IMR-90 (cell line): ENCODE measurements at regions not wholly inside any gene's neighbourhood (a gene's known extent, or its start where the extent isn't known, plus 50 kb on each side); places are given as distances from the start of the nearest gene placed in this dataset.

Source experiments
- ATAC-seq: fragments of 200-7000 bp; cut with Tn5 transposase; 2 replicates; pipeline ENCODE4 v1.9.1; 2020; ENCODE audit warnings: low read depth, mild to moderate bottlenecking, moderate library complexity
- BruUV-seq: library from RNA; stranded (reverse); fragments of 400-500 nt; replicated peaks from 2 replicates; lab custom pipeline; 2021; lab: Mats Ljungman, UMichigan
- CTCF ChIA-PET: fragments of 300-600 bp; formaldehyde crosslinking; extraction: SDS; loops from one replicate; lab custom pipeline; 2021; ENCODE audit warnings: antibody characterized with exemption; lab: Yijun Ruan, JAX
- POLR2A ChIA-PET: fragments of 300-600 bp; sonication (Branson Sonifier 250); formaldehyde crosslinking; loops from one replicate; lab custom pipeline; 2022; ENCODE audit warnings: antibody characterized with exemption; ENCODE audit not compliant: unreplicated experiment; lab: Charles Lee
- DNase-seq: peaks from one replicate; pipeline ENCODE4 v3.0.0; 2013
- H2AFZ ChIP-seq: replicated peaks from 2 replicates; pipeline ENCODE3; 2013; ENCODE audit warnings: low read length, mild to moderate bottlenecking; ENCODE audit not compliant: poor library complexity
- H2AK5ac ChIP-seq: 2 replicates; pipeline ENCODE4 v1.6.1; 2013; ENCODE audit warnings: low read depth, low read length, inconsistent platforms
- H2AK9ac ChIP-seq: replicated peaks from 2 replicates; pipeline ENCODE3; 2013; ENCODE audit warnings: mild to moderate bottlenecking, low read depth, low read length, moderate library complexity; ENCODE audit not compliant: poor library complexity
- H2BK120ac ChIP-seq: 2 replicates; pipeline ENCODE4 v1.6.1; 2013; ENCODE audit warnings: low read depth, low read length, inconsistent platforms
- H2BK15ac ChIP-seq: 3 replicates; pipeline ENCODE4 v1.6.1; 2013; ENCODE audit warnings: low read depth, low read length, inconsistent platforms
- H2BK20ac ChIP-seq: 2 replicates; pipeline ENCODE4 v1.6.1; 2013; ENCODE audit warnings: low read depth, mild to moderate bottlenecking, inconsistent platforms, low read length, moderate library complexity
- H2BK5ac ChIP-seq: 2 replicates; pipeline ENCODE4 v1.6.1; 2013; ENCODE audit warnings: mild to moderate bottlenecking, low read depth, low read length, inconsistent platforms; ENCODE audit not compliant: poor library complexity, severe bottlenecking
- H3K14ac ChIP-seq: replicated peaks from 2 replicates; pipeline ENCODE4 v1.6.1; 2013; ENCODE audit warnings: low read depth, low read length, inconsistent platforms
- H3K18ac ChIP-seq: 2 replicates; pipeline ENCODE4 v1.6.1; 2013; ENCODE audit warnings: low read depth, low read length, control low read depth
- H3K23ac ChIP-seq: 2 replicates; pipeline ENCODE4 v1.6.1; 2013; ENCODE audit warnings: low read depth, low read length, inconsistent platforms
- H3K27ac ChIP-seq: 2 replicates; pipeline ENCODE4 v1.5.1; 2013; ENCODE audit warnings: mild to moderate bottlenecking, control low read depth, low read length; ENCODE audit not compliant: insufficient read depth
- H3K27me3 ChIP-seq: 2 replicates; pipeline ENCODE4 v1.6.1; 2013; ENCODE audit warnings: low read length; ENCODE audit not compliant: control insufficient read depth, insufficient read depth
- H3K36me3 ChIP-seq: 2 replicates; pipeline ENCODE4 v1.6.1; 2013; ENCODE audit warnings: low read length, mixed read lengths; ENCODE audit not compliant: control insufficient read depth, insufficient read depth
- H3K4ac ChIP-seq: 2 replicates; pipeline ENCODE4 v1.6.1; 2013; ENCODE audit warnings: low read depth, low read length, inconsistent platforms
- H3K4me1 ChIP-seq: 2 replicates; pipeline ENCODE4 v1.6.1; 2013; ENCODE audit warnings: low read length, mixed read lengths; ENCODE audit not compliant: control insufficient read depth, insufficient read depth
- H3K4me2 ChIP-seq: 2 replicates; pipeline ENCODE4 v1.6.1; 2013; ENCODE audit warnings: low read depth, mild to moderate bottlenecking, control low read depth, low read length, moderate library complexity
- H3K4me3 ChIP-seq: 2 replicates; pipeline ENCODE4 v1.5.1; 2013; ENCODE audit warnings: low read depth, mild to moderate bottlenecking, control low read depth, low read length, moderate library complexity; ENCODE audit not compliant: insufficient read depth
- H3K56ac ChIP-seq: 2 replicates; pipeline ENCODE4 v1.6.1; 2013; ENCODE audit warnings: low read length, inconsistent platforms; ENCODE audit not compliant: insufficient read depth; ENCODE audit errors: extremely low read depth
- H3K79me1 ChIP-seq, 2 experiments: 2 replicates each; pipeline ENCODE4 v1.6.1; 2013; ENCODE audit warnings: low read length in 2 of 2, inconsistent platforms in 1 of 2, low read depth in 1 of 2
- H3K9ac ChIP-seq: 2 replicates; pipeline ENCODE4 v1.6.1; 2013; ENCODE audit warnings: low read depth, low read length, control low read depth
- H3K9me1 ChIP-seq: 2 replicates; pipeline ENCODE4 v1.6.1; 2013; ENCODE audit warnings: low read length, inconsistent platforms; ENCODE audit not compliant: insufficient read depth
- H3K9me3 ChIP-seq: 2 replicates; pipeline ENCODE4 v1.6.1; 2013; ENCODE audit warnings: low read length; ENCODE audit not compliant: control insufficient read depth, insufficient read depth
- H4K20me1 ChIP-seq: 2 replicates; pipeline ENCODE4 v1.6.1; 2013; ENCODE audit warnings: low read length, inconsistent platforms; ENCODE audit not compliant: insufficient read depth
- H4K5ac ChIP-seq: 2 replicates; pipeline ENCODE4 v1.6.1; 2013; ENCODE audit warnings: mild to moderate bottlenecking, low read depth, low read length, control low read depth
- H4K8ac ChIP-seq, 2 experiments: 2 replicates each; pipeline ENCODE4 v1.6.1; 2013; ENCODE audit warnings: low read depth in 2 of 2, low read length in 2 of 2, control low read depth in 1 of 2, inconsistent platforms in 1 of 2
- H4K91ac ChIP-seq: 2 replicates; pipeline ENCODE4 v1.6.1; 2013; ENCODE audit warnings: low read depth, low read length, inconsistent platforms; ENCODE audit not compliant: insufficient read depth
- BHLHE40 ChIP-seq: fragments of 150-350 bp; IDR thresholded peaks from 2 replicates; pipeline ENCODE4 v1.6.1; 2016; ENCODE audit warnings: mild to moderate bottlenecking, low read depth, low read length
- CEBPB ChIP-seq: IDR thresholded peaks from 2 replicates; pipeline ENCODE4 v1.6.1; 2012; ENCODE audit warnings: low read depth, low read length, improper control_type of control experiment
- CTCF ChIP-seq: conservative IDR thresholded peaks from 2 replicates; pipeline ENCODE4 v1.5.1; 2012; ENCODE audit warnings: mild to moderate bottlenecking, low read depth, low read length, improper control_type of control experiment
- ELK1 ChIP-seq: fragments of 150-350 bp; IDR thresholded peaks from 2 replicates; pipeline ENCODE4 v1.6.1; 2016; ENCODE audit warnings: low read depth, mild to moderate bottlenecking, low read length, moderate library complexity, borderline replicate concordance
- FOS ChIP-seq: fragments of 150-350 bp; IDR thresholded peaks from 2 replicates; pipeline ENCODE4 v1.6.1; 2016; ENCODE audit warnings: low read depth, low read length
- MAFK ChIP-seq: IDR thresholded peaks from 2 replicates; pipeline ENCODE4 v1.6.1; 2012; ENCODE audit warnings: low read depth, low read length, improper control_type of control experiment
- MAZ ChIP-seq: IDR thresholded peaks from 2 replicates; pipeline ENCODE4 v1.6.1; 2012; ENCODE audit warnings: low read depth, mild to moderate bottlenecking, low read length, improper control_type of control experiment, moderate library complexity, borderline replicate concordance
- MXI1 ChIP-seq: IDR thresholded peaks from 2 replicates; pipeline ENCODE4 v1.6.1; 2012; ENCODE audit warnings: low read depth, mild to moderate bottlenecking, low read length, moderate library complexity, borderline replicate concordance
- POLR2A ChIP-seq: IDR thresholded peaks from 2 replicates; pipeline ENCODE4 v1.6.1; 2012; ENCODE audit warnings: mild to moderate bottlenecking, low read depth, low read length
- RAD21 ChIP-seq: IDR thresholded peaks from 2 replicates; pipeline ENCODE4 v1.6.1; 2012; ENCODE audit warnings: low read length, improper control_type of control experiment
- RCOR1 ChIP-seq: IDR thresholded peaks from 2 replicates; pipeline ENCODE4 v1.6.1; 2012; ENCODE audit warnings: mild to moderate bottlenecking, low read length, improper control_type of control experiment; ENCODE audit not compliant: insufficient replicate concordance
- RFX5 ChIP-seq: IDR thresholded peaks from 2 replicates; pipeline ENCODE4 v1.8.0; 2012; ENCODE audit warnings: low read depth, mild to moderate bottlenecking, low read length, moderate library complexity
- SMC3 ChIP-seq: fragments of 150-350 bp; IDR thresholded peaks from 2 replicates; pipeline ENCODE4 v1.6.1; 2016; ENCODE audit warnings: low read depth, mild to moderate bottlenecking, antibody characterized with exemption, low read length, moderate library complexity
- WGBS, 2 experiments: methylation state at CpG; one replicate each; pipeline versions ENCODE4 v1.1.5 to v1.1.7; 2013; ENCODE audit warnings: missing lambda C conversion rate in 2 of 2; ENCODE audit not compliant: insufficient read length in 1 of 2; ENCODE audit errors: extremely low coverage in 2 of 2; 5-methylcytosine and 5-hydroxymethylcytosine counted together
- dilution Hi-C: fragments of 300-500 bp; cut with HindIII; formaldehyde crosslinking; loops from one replicate; pipeline ENCODE4 v1.14.3; 2018; ENCODE audit warnings: low sequenced_read_pairs; ENCODE audit not compliant: unreplicated experiment
- in situ Hi-C: fragments of 300-500 bp; cut with MboI; formaldehyde crosslinking; loops from 3 replicates; pipeline ENCODE4 v1.14.3; 2019; ENCODE audit warnings: low sequenced_read_pairs, inconsistent platforms, mixed read lengths
- intact Hi-C: fragments of 100-400 bp; cut with micrococcal nuclease; formaldehyde crosslinking; loops from 2 replicates; pipeline ENCODE4 v1.10.0; 2022

- ChIA-PET POLR2A (no interaction called here), CTCF (no interaction called here)
- no peak overlapping the region for H3K27ac ChIP-seq
- no peak overlapping the region for H2BK20ac ChIP-seq
- H3K4me1 ChIP-seq: peaks cover 2% of the 10 kb centered on the region; the same call in 1 of the 2 replicates
- no peaks in the 10 kb centered on the region for H3K79me1 ChIP-seq
- no peak overlapping the region for H4K91ac ChIP-seq
- no peak overlapping the region for H3K9ac ChIP-seq
- no peak overlapping the region for H2AFZ ChIP-seq
- H3K4me3 ChIP-seq: no peak overlapping the region
- no peaks in the 10 kb centered on the region for H3K9me1 ChIP-seq
- intact Hi-C loops (no loop called here), in situ Hi-C loops (no loop called here), dilution Hi-C loops (no loop called here)
- no peak overlapping the region for H3K4me2 ChIP-seq
- no peak overlapping the region for H2AK5ac ChIP-seq
- H3K18ac ChIP-seq: no peak overlapping the region
- no peak overlapping the region for H2BK5ac ChIP-seq
- no peak overlapping the region for H2BK120ac ChIP-seq
- H3K9me3 ChIP-seq: no peaks in the 10 kb centered on the region
- no peak overlapping the region for H3K4ac ChIP-seq
- H3K23ac ChIP-seq: no peak overlapping the region
- ATAC-seq (no peak), DNase-seq (no peak)
- H3K14ac ChIP-seq: no peak overlapping the region
- H3K36me3 ChIP-seq: no peaks in the 10 kb centered on the region
- WGBS, 2 experiments: no CpG with 5 or more reads among the region's 1 CpG
- H4K5ac ChIP-seq: no peak overlapping the region
- no peaks in the 10 kb centered on the region for H4K20me1 ChIP-seq
- no TSS peak for BruUV-seq
- H3K56ac ChIP-seq: no peak overlapping the region
- H4K8ac ChIP-seq: no peak overlapping the region
- no peaks in the 10 kb centered on the region for H3K27me3 ChIP-seq
- H2BK15ac ChIP-seq: no peak overlapping the region
- no peak overlapping the region for H2AK9ac ChIP-seq
- no peak for TF ChIP-seq MAFK
- TF ChIP-seq CTCF: no peak
- no peak for TF ChIP-seq POLR2A
- TF ChIP-seq SMC3: no peak
- TF ChIP-seq MAZ: no peak
- no peak for TF ChIP-seq RFX5
- TF ChIP-seq RAD21: no peak
- no peak for TF ChIP-seq RCOR1
- no peak for TF ChIP-seq FOS
- TF ChIP-seq MXI1: no peak
- TF ChIP-seq BHLHE40: no peak
- TF ChIP-seq CEBPB: no peak
- TF ChIP-seq ELK1: no peak
These were observed 831.0 kb downstream of the SEMA5A start for GRCh38 chr5:8714861-8715260.
